ENCODE measurements at regions not wholly inside any gene's neighbourhood (a gene's known extent, or its start where the extent isn't known, plus 50 kb on each side); places are given as distances from the start of the nearest gene placed in this dataset.

GRCh38 chr18:43622024-43622423, 344.7 kb upstream of the SYT4 start:
- DNase-seq (ENCODE audit: low read depth in 2 of 2) = no peak
- no peaks in the 10 kb centered on the region for H3K9me3 ChIP-seq (ENCODE audit: control insufficient read depth, insufficient read depth, low read depth, low read length)
- H3K4me3 ChIP-seq (replicated peaks in 1 of 4; ENCODE audit: control extremely low read depth in 1 of 4, insufficient read depth in 1 of 4, low read depth in 3 of 4, low read length in 4 of 4) = no peak overlapping the region

GRCh38 chr18:43625582-43625981, 348.3 kb upstream of the SYT4 start:
- no peak for TF ChIP-seq CTCF (conservative IDR thresholded peaks at IDR 0.05 in 1 of 2, IDR thresholded peaks at IDR 0.05 in 1 of 2; ENCODE audit: low read depth in 1 of 2, low read length in 2 of 2)
- no peak for TF ChIP-seq EZH2 (IDR thresholded peaks at IDR 0.05; ENCODE audit: low read length, missing control alignments)

More at GRCh38 chr18:43622024-43622423, 344.7 kb upstream of the SYT4 start:
- Histone ChIP-seq H3K4me1 (ENCODE audit: control insufficient read depth, extremely low read depth, insufficient read depth, low read length) (no peaks in the 10 kb centered on the region), H2AFZ (ENCODE audit: low read length) (no peak overlapping the region), H4K20me1 (ENCODE audit: control insufficient read depth, extremely low read depth, insufficient read depth, low read length) (no peaks in the 10 kb centered on the region), H3K27ac (ENCODE audit: insufficient read depth, low read length) (no peak overlapping the region), H3K27me3 (ENCODE audit: control insufficient read depth, insufficient read depth, low read length) (no peaks in the 10 kb centered on the region), H3K79me2 (ENCODE audit: control insufficient read depth, insufficient read depth, low read length) (no peaks in the 10 kb centered on the region), H3K4me2 (ENCODE audit: extremely low read depth, insufficient read depth, low read length) (no peak overlapping the region), H3K9ac (ENCODE audit: insufficient read depth, low read length) (no peak overlapping the region), H3K36me3 (ENCODE audit: control insufficient read depth, insufficient read depth, low read length) (no peaks in the 10 kb centered on the region)
- TF ChIP-seq CTCF (conservative IDR thresholded peaks at IDR 0.05 in 1 of 2, IDR thresholded peaks at IDR 0.05 in 1 of 2; ENCODE audit: low read depth in 1 of 2, low read length in 2 of 2) = no peak
- no peak for TF ChIP-seq EZH2 (IDR thresholded peaks at IDR 0.05; ENCODE audit: low read length, missing control alignments)

DNA sequence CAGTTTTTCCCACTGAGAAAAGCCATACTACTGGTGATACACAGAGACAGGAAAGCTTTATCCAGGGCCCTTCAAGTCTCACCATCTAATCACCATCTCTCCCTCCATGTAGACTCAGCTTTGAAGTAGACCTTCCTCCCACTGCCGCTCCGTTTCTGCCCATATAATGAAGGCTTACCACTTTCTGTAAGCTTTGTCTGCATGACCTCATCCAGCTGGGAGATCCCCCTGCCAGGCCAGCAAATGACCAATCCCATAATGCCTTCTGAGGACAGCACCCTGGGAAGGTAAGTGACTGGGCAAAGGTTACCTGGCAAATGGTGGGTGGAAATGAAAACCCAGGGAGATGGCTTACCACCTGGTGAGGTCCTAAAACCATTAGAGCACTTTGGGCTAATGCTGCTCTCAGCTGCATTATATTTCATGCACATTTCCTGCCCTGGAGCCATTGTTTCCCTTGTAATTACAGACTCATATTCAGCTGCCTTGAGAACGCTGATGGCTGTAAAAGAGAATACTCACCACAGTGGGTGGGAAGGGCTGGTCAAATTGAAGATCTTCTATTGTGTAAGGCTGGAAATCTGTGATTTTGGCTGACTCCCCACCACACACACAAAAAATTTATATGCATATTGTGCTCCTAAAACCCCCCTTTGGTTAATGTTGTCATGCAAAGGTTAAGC, 350.7 kb upstream of the SYT4 start:
- TF ChIP-seq EZH2 (IDR thresholded peaks at IDR 0.05; ENCODE audit: low read length, missing control alignments) (no peak), CTCF (conservative IDR thresholded peaks at IDR 0.05 in 1 of 2, IDR thresholded peaks at IDR 0.05 in 1 of 2; ENCODE audit: low read depth in 1 of 2, low read length in 2 of 2) (no peak)
- Histone ChIP-seq H3K79me2 (ENCODE audit: control insufficient read depth, insufficient read depth, low read length) (no peaks in the 10 kb centered on the region), H3K9ac (ENCODE audit: insufficient read depth, low read length) (no peak overlapping the region), H3K9me3 (ENCODE audit: control insufficient read depth, insufficient read depth, low read depth, low read length) (no peaks in the 10 kb centered on the region), H2AFZ (ENCODE audit: low read length) (no peak overlapping the region), H4K20me1 (ENCODE audit: control insufficient read depth, extremely low read depth, insufficient read depth, low read length) (no peaks in the 10 kb centered on the region), H3K4me3 (replicated peaks in 1 of 4; ENCODE audit: control extremely low read depth in 1 of 4, insufficient read depth in 1 of 4, low read depth in 3 of 4, low read length in 4 of 4) (no peak overlapping the region), H3K4me1 (ENCODE audit: control insufficient read depth, extremely low read depth, insufficient read depth, low read length) (no peaks in the 10 kb centered on the region), H3K27me3 (ENCODE audit: control insufficient read depth, insufficient read depth, low read length) (no peaks in the 10 kb centered on the region), H3K36me3 (ENCODE audit: control insufficient read depth, insufficient read depth, low read length) (no peaks in the 10 kb centered on the region), H3K27ac (ENCODE audit: insufficient read depth, low read length) (no peak overlapping the region), H3K4me2 (ENCODE audit: extremely low read depth, insufficient read depth, low read length) (no peak overlapping the region)
- DNase-seq (ENCODE audit: low read depth in 2 of 2) = no peak

More at GRCh38 chr18:43625582-43625981, 348.3 kb upstream of the SYT4 start:
- Histone ChIP-seq H3K79me2 (ENCODE audit: control insufficient read depth, insufficient read depth, low read length) (no peaks in the 10 kb centered on the region), H3K9me3 (ENCODE audit: control insufficient read depth, insufficient read depth, low read depth, low read length) (no peaks in the 10 kb centered on the region), H4K20me1 (ENCODE audit: control insufficient read depth, extremely low read depth, insufficient read depth, low read length) (no peaks in the 10 kb centered on the region), H3K9ac (ENCODE audit: insufficient read depth, low read length) (no peak overlapping the region), H3K4me2 (ENCODE audit: extremely low read depth, insufficient read depth, low read length) (no peak overlapping the region), H3K36me3 (ENCODE audit: control insufficient read depth, insufficient read depth, low read length) (no peaks in the 10 kb centered on the region), H3K27me3 (ENCODE audit: control insufficient read depth, insufficient read depth, low read length) (no peaks in the 10 kb centered on the region), H3K4me3 (replicated peaks in 1 of 4; ENCODE audit: control extremely low read depth in 1 of 4, insufficient read depth in 1 of 4, low read depth in 3 of 4, low read length in 4 of 4) (no peak overlapping the region), H2AFZ (ENCODE audit: low read length) (no peak overlapping the region), H3K4me1 (ENCODE audit: control insufficient read depth, extremely low read depth, insufficient read depth, low read length) (no peaks in the 10 kb centered on the region), H3K27ac (ENCODE audit: insufficient read depth, low read length) (no peak overlapping the region)
- no peak for DNase-seq (ENCODE audit: low read depth in 2 of 2)
